Ishikawa (cell line): ENCODE measurements at regions not wholly inside any gene's neighbourhood (a gene's known extent, or its start where the extent isn't known, plus 50 kb on each side); places are given as distances from the start of the nearest gene placed in this dataset.

Experiments
- CEBPB ChIP-seq: IDR thresholded peaks from 2 replicates; pipeline ENCODE4 v1.6.1; 2012
- CREB1 ChIP-seq: IDR thresholded peaks from 2 replicates; pipeline ENCODE4 v1.6.1; 2012; ENCODE audit warnings: low read depth
- EGR1 ChIP-seq: IDR thresholded peaks from 2 replicates; pipeline ENCODE4 v1.6.1; 2012
- EP300 ChIP-seq: IDR thresholded peaks from 2 replicates; pipeline ENCODE4 v1.6.1; 2012; ENCODE audit warnings: borderline replicate concordance
- MAX ChIP-seq: IDR thresholded peaks from 2 replicates; pipeline ENCODE4 v1.6.1; 2012
- NFIC ChIP-seq: IDR thresholded peaks from 2 replicates; pipeline ENCODE4 v1.6.1; 2012
- RAD21 ChIP-seq: IDR thresholded peaks from 2 replicates; pipeline ENCODE4 v1.6.1; 2012; ENCODE audit warnings: low read depth
- REST ChIP-seq: IDR thresholded peaks from 2 replicates; pipeline ENCODE4 v1.6.1; 2012; ENCODE audit warnings: low read depth, mild to moderate bottlenecking
- TAF1 ChIP-seq: IDR thresholded peaks from 2 replicates; pipeline ENCODE4 v1.6.1; 2012; ENCODE audit warnings: low read depth, mild to moderate bottlenecking
- TCF12 ChIP-seq: IDR thresholded peaks from 2 replicates; pipeline ENCODE4 v1.6.1; 2012; ENCODE audit warnings: low read depth
- TEAD4 ChIP-seq: IDR thresholded peaks from 2 replicates; pipeline ENCODE4 v1.6.1; 2012
- YY1 ChIP-seq: IDR thresholded peaks from 2 replicates; pipeline ENCODE4 v1.6.1; 2012; ENCODE audit warnings: low read depth
- ZBTB7A ChIP-seq: IDR thresholded peaks from 2 replicates; pipeline ENCODE4 v1.6.1; 2012; ENCODE audit warnings: low read depth

- TF ChIP-seq EP300 (no peak), TAF1 (no peak), TCF12 (no peak), EGR1 (no peak), REST (no peak), RAD21 (no peak), ZBTB7A (no peak), TEAD4 (no peak), CREB1 (no peak), MAX (no peak), YY1 (no peak), NFIC (no peak), CEBPB (no peak)
Observed at GRCh38 chr3:153495422-153495821, 333.4 kb downstream of the RAP2B start.
